IgD-negative memory B cell (primary cell): ENCODE measurements at regions not wholly inside any gene's neighbourhood (a gene's known extent, or its start where the extent isn't known, plus 50 kb on each side); places are given as distances from the start of the nearest gene placed in this dataset.
"Not testable (repeated sequence)": the region's sequence is repeated elsewhere in the genome, so short reads cannot be mapped to it uniquely, and the experiment has no call there.

ENCODE experiments used
- H3K27ac Mint-ChIP-seq, 3 donors: one replicate each; pipeline ENCODE4 v1.8.0; 2020 to 2022; ENCODE audit warnings: mild to moderate bottlenecking in 3 of 3, mixed read lengths in 3 of 3, moderate library complexity in 1 of 3
- H3K27me3 Mint-ChIP-seq: one replicate; pipeline ENCODE4 v1.8.0; 2021; ENCODE audit warnings: mixed read lengths
- H3K36me3 Mint-ChIP-seq: one replicate; pipeline ENCODE4 v1.8.0; 2020; ENCODE audit warnings: mild to moderate bottlenecking, mixed read lengths
- H3K4me1 Mint-ChIP-seq, 3 donors: one replicate each; pipeline ENCODE4 v1.8.0; 2020 to 2022; ENCODE audit warnings: mixed read lengths in 3 of 3, mild to moderate bottlenecking in 1 of 3
- H3K4me3 Mint-ChIP-seq, 4 donors: one replicate each; pipeline ENCODE4 v1.8.0; 2020 to 2022; ENCODE audit warnings: mild to moderate bottlenecking in 4 of 4, mixed read lengths in 4 of 4, moderate library complexity in 3 of 4
- H3K9me3 Mint-ChIP-seq, 3 donors: one replicate each; pipeline ENCODE4 v1.8.0; 2020 to 2021; ENCODE audit warnings: mixed read lengths in 3 of 3, mild to moderate bottlenecking in 1 of 3

DNA sequence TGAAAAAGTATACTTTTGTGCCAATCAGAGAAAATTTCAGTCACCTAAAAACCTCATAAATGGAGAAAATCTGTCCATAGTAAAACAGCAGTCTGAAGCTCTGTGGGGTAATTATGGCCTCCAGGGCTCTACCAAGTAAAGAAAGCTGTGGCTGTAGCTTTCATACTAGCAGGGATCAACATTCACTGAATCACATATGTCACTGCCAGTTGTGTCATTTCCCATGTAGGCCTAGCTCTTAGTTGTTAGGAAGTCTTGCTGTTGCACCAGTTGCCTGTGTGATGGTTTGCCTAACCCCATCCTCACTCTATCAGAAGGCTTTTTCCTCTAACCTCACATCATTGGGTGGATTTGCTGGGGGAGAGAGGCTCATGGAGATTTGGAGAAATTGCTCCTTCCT lies 62.3 kb upstream of the XIST start:
- not testable (repeated sequence) for H3K36me3 Mint-ChIP-seq, H3K27me3 Mint-ChIP-seq, H3K9me3 Mint-ChIP-seq, H3K27ac Mint-ChIP-seq, H3K4me3 Mint-ChIP-seq, H3K4me1 Mint-ChIP-seq

DNA sequence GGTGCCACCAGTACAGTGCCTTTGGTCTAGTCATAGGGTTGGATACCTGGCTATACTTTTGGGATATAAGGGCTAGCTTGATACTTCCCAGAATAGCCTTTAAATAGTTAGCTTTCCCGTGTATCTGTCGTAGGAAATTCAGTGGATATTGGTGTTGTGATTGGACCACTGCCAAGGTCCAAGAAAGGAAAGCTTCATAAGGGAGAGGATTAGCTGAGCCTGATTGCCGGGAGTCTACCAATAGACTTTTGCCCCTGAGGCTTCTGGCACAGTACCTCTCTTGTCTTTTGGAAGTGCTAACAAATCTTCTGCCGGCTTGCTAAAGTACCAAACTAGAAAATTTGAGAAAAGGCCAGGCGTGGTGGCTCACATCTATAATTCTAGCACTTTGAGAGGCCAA lies 61.1 kb upstream of the XIST start:
- peaks cover 0 to 1% (median 0%) of the 10 kb centered on the region in 3 donors for H3K4me1 Mint-ChIP-seq
- no peaks in the 10 kb centered on the region for H3K27me3 Mint-ChIP-seq
- H3K9me3 Mint-ChIP-seq = no peaks in the 10 kb centered on the region
- H3K36me3 Mint-ChIP-seq = no peaks in the 10 kb centered on the region
- H3K4me3 Mint-ChIP-seq = no peak overlapping the region
- no peak overlapping the region for H3K27ac Mint-ChIP-seq

DNA sequence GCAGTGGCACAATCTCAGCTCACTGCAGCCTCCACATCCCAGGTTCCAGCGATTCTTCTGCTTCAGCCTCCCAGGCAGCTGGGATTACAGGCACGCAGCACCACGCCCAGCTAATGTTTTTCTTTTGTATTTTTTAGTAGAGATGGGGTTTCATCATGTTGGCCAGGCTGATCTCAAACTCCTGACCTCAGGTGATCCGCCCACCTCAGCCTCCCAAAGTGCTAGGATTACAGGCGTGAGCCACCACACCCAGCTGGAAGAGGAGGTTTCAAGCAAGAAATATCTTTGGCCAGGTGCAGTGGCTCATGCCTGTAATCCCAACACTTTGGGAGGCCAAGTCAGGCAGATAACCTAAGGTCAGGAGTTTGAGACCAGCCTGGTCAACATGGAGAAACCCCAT lies 59.4 kb upstream of the XIST start:
- peak overlapping the region in 1 of 3 donors; percentile 67 for H3K27ac Mint-ChIP-seq
- H3K27me3 Mint-ChIP-seq, H3K4me3 Mint-ChIP-seq, H3K9me3 Mint-ChIP-seq, H3K4me1 Mint-ChIP-seq, H3K36me3 Mint-ChIP-seq: not testable (repeated sequence)

DNA sequence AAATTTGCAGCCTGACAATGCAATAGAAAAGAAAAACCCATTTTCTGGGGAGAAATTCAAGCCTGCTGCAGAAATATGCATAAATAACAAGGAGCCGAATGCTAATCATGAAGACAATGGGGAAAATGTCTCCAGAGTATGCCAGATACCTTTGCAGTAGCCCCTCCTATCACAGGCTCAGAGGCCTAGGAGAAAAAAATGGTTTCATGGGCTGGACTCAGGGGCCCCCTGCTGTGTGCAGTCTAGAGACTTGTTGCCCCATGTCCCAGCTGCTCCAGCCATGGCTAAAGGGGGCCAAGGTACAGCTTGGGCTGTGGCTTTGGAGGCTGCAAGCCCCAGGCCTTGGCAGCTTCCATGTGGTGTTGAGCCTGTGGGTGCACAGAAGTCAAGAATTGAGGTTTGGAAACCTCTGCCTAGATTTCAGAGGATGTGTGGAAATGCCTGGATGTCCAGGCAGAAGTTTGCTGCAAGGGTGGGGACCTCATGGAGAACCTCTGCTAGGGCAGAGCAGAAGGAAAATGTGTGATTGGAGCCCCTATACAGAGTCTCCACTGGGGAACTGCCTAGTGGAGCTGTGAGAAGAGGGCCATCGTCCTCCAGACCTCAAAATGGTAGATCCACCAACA lies 53.3 kb upstream of the XIST start:
- H3K27me3 Mint-ChIP-seq, H3K4me1 Mint-ChIP-seq, H3K36me3 Mint-ChIP-seq, H3K4me3 Mint-ChIP-seq, H3K27ac Mint-ChIP-seq: not testable (repeated sequence)
- H3K9me3 Mint-ChIP-seq = peaks cover 0 to 14% (median 8%) of the 10 kb centered on the region in 3 donors

DNA sequence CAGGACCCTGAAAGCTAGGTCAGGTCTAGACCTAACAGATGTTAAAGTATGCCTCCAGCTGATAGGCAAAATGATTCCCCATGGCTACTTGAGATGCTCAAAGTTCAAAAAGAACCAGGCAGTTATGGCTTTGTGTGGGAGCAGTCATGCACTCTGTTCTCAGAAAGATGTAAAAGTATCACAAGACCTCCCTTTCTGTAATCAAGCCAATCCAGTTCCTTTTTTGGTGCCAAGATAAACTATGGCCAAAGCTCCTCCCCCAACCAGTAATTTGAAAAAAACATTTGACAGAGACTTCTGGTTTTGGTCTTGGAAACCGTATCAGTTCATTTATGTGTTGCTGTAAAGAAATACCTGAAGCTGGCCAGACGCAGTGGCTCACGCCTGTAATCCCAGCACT lies 51.4 kb upstream of the XIST start:
- Mint-ChIP-seq H3K4me3 (peak overlapping the region in 1 of 4 donors; percentile 37), H3K36me3 (no peaks in the 10 kb centered on the region), H3K27me3 (no peaks in the 10 kb centered on the region), H3K27ac (no peak overlapping the region), H3K4me1 (no peaks in the 10 kb centered on the region), H3K9me3 (peaks cover 1 to 14% (median 8%) of the 10 kb centered on the region in 3 donors)
